ENCODE measurements at regions not wholly inside any gene's neighbourhood (a gene's known extent, or its start where the extent isn't known, plus 50 kb on each side); places are given as distances from the start of the nearest gene placed in this dataset.
"Not testable (repeated sequence)": the region's sequence is repeated elsewhere in the genome, so short reads cannot be mapped to it uniquely, and the experiment has no call there.

GRCh38 chr4:14918336-14918735 is 83.9 kb upstream of the CPEB2 start:
- TF ChIP-seq CTCF (IDR thresholded peaks at IDR 0.05; ENCODE audit: insufficient read depth, low read depth, low read length, missing control alignments) = no peak
- no peak for DNase-seq (ENCODE audit: low read depth)
- no peak overlapping the region for H3K4me3 ChIP-seq (ENCODE audit: low read depth, low read length)

GRCh38 chr4:14919785-14920184 is 82.5 kb upstream of the CPEB2 start:
- H3K4me3 ChIP-seq (ENCODE audit: low read depth, low read length) = no peak overlapping the region
- TF ChIP-seq CTCF (IDR thresholded peaks at IDR 0.05; ENCODE audit: insufficient read depth, low read depth, low read length, missing control alignments) = no peak
- DNase-seq (ENCODE audit: low read depth) = no peak

- no peak for DNase-seq (ENCODE audit: low read depth)
- TF ChIP-seq CTCF (IDR thresholded peaks at IDR 0.05; ENCODE audit: insufficient read depth, low read depth, low read length, missing control alignments) = no peak
- no peak overlapping the region for H3K4me3 ChIP-seq (ENCODE audit: low read depth, low read length)
Measured at GRCh38 chr4:14920237-14920636, 82.0 kb upstream of the CPEB2 start.

- H3K4me3 ChIP-seq (ENCODE audit: low read depth, low read length) = no peak overlapping the region
- TF ChIP-seq CTCF (IDR thresholded peaks at IDR 0.05; ENCODE audit: insufficient read depth, low read depth, low read length, missing control alignments) = no peak
- no peak for DNase-seq (ENCODE audit: low read depth)
Measured at GRCh38 chr4:14920759-14921320, 81.4 kb upstream of the CPEB2 start.

- H3K4me3 ChIP-seq (ENCODE audit: low read depth, low read length); DNase-seq (ENCODE audit: low read depth): not testable (repeated sequence)
Measured at GRCh38 chr4:14921781-14922180, 80.5 kb upstream of the CPEB2 start.

GRCh38 chr4:14924076-14924811 is 78.0 kb upstream of the CPEB2 start:
- no peak overlapping the region for H3K4me3 ChIP-seq (ENCODE audit: low read depth, low read length)
- DNase-seq (ENCODE audit: low read depth) = no peak
- no peak for TF ChIP-seq CTCF (IDR thresholded peaks at IDR 0.05; ENCODE audit: insufficient read depth, low read depth, low read length, missing control alignments)

GRCh38 chr4:14924812-14925344 is 77.4 kb upstream of the CPEB2 start:
- no peak for DNase-seq (ENCODE audit: low read depth)
- TF ChIP-seq CTCF (IDR thresholded peaks at IDR 0.05; ENCODE audit: insufficient read depth, low read depth, low read length, missing control alignments) = no peak

More at GRCh38 chr4:14924812-14925344, 77.4 kb upstream of the CPEB2 start:
- H3K4me3 ChIP-seq (ENCODE audit: low read depth, low read length) = no peak overlapping the region

All from GM12865 (cell line).